Activated CD8-positive, alpha-beta T cell treated with anti-CD3 and anti-CD28 coated beads, Interleukin-2, amount 10 ng/mL, durations not matched to agents 7 days and 5 days (primary cell): ENCODE measurements at regions not wholly inside any gene's neighbourhood (a gene's known extent, or its start where the extent isn't known, plus 50 kb on each side); places are given as distances from the start of the nearest gene placed in this dataset.
"Not testable (repeated sequence)": the region's sequence is repeated elsewhere in the genome, so short reads cannot be mapped to it uniquely, and the experiment has no call there.

Experiments
- ATAC-seq: fragments of 150-1000 bp; cut with Tn5 transposase; one replicate; pipeline ENCODE4 v1.10.0; 2021; ENCODE audit warnings: moderate library complexity
- CTCF ChIA-PET: fragments of 350-600 bp; sonication (Branson Sonifier 250); formaldehyde crosslinking; loops from one replicate; lab custom pipeline; 2021; ENCODE audit warnings: antibody characterized with exemption; lab: Charles Lee
- POLR2A ChIA-PET: fragments of 350-600 bp; sonication (Branson Sonifier 250); formaldehyde crosslinking; loops from one replicate; lab custom pipeline; 2021; ENCODE audit warnings: antibody characterized with exemption; lab: Charles Lee
- DNase-seq: peaks from one replicate; pipeline ENCODE4 v3.0.0-alpha.2; 2020
- H3K27ac Mint-ChIP-seq: one replicate; pipeline ENCODE4 v1.8.0; 2021; ENCODE audit warnings: mild to moderate bottlenecking, mixed read lengths
- H3K27me3 Mint-ChIP-seq: one replicate; pipeline ENCODE4 v1.8.0; 2021; ENCODE audit warnings: low read depth, mixed read lengths
- H3K36me3 Mint-ChIP-seq: one replicate; pipeline ENCODE4 v1.8.0; 2021; ENCODE audit warnings: low read depth, mixed read lengths
- H3K4me1 Mint-ChIP-seq: one replicate; pipeline ENCODE4 v1.8.0; 2021; ENCODE audit warnings: low read depth, mixed read lengths
- H3K4me3 Mint-ChIP-seq: one replicate; pipeline ENCODE4 v1.8.0; 2021; ENCODE audit warnings: mild to moderate bottlenecking, mixed read lengths
- H3K9me3 Mint-ChIP-seq: one replicate; pipeline ENCODE4 v1.8.0; 2022; ENCODE audit warnings: mixed read lengths; ENCODE audit not compliant: insufficient read depth

GRCh38 chr7:115631782-115632181 lies 398.8 kb downstream of the TFEC start:
- ATAC-seq (no peak), DNase-seq (no peak)
- no peaks in the 10 kb centered on the region for H3K4me1 Mint-ChIP-seq
- H3K27ac Mint-ChIP-seq, result no peak overlapping the region
- ChIA-PET CTCF (no interaction called here), POLR2A (no interaction called here)
- no peaks in the 10 kb centered on the region for H3K9me3 Mint-ChIP-seq
- H3K36me3 Mint-ChIP-seq, result no peaks in the 10 kb centered on the region
- no peak overlapping the region for H3K4me3 Mint-ChIP-seq
- no peaks in the 10 kb centered on the region for H3K27me3 Mint-ChIP-seq

- no peak for ATAC-seq
- ChIA-PET POLR2A (no interaction called here), CTCF (no interaction called here)
- no peak overlapping the region for H3K4me3 Mint-ChIP-seq
- no peaks in the 10 kb centered on the region for H3K27me3 Mint-ChIP-seq
- H3K27ac Mint-ChIP-seq, result no peak overlapping the region
- no peaks in the 10 kb centered on the region for H3K4me1 Mint-ChIP-seq
- DNase-seq, result no peak
- H3K9me3 Mint-ChIP-seq, result no peaks in the 10 kb centered on the region
- no peaks in the 10 kb centered on the region for H3K36me3 Mint-ChIP-seq
Observed at GRCh38 chr7:115630049-115630448, 400.5 kb downstream of the TFEC start.

- H3K9me3 Mint-ChIP-seq, result no peaks in the 10 kb centered on the region
- POLR2A ChIA-PET, result no interaction called here
- H3K4me3 Mint-ChIP-seq, result no peak overlapping the region
- no peaks in the 10 kb centered on the region for H3K27me3 Mint-ChIP-seq
- DNase-seq, result no peak
- no peak for ATAC-seq
- no peaks in the 10 kb centered on the region for H3K4me1 Mint-ChIP-seq
- H3K36me3 Mint-ChIP-seq, result no peaks in the 10 kb centered on the region
- CTCF ChIA-PET, result no interaction called here
- H3K27ac Mint-ChIP-seq, result no peak overlapping the region
Observed at GRCh38 chr7:115618676-115619075, 411.9 kb downstream of the TFEC start.

- Mint-ChIP-seq H3K27me3 (no peaks in the 10 kb centered on the region), H3K36me3 (no peaks in the 10 kb centered on the region), H3K9me3 (no peaks in the 10 kb centered on the region), H3K4me3 (no peak overlapping the region), H3K4me1 (no peaks in the 10 kb centered on the region), H3K27ac (no peak overlapping the region)
- no peak for ATAC-seq
- no peak for DNase-seq
- ChIA-PET CTCF (no interaction called here), POLR2A (no interaction called here)
Observed at GRCh38 chr7:115613836-115614235, 416.7 kb downstream of the TFEC start.

- H3K4me1 Mint-ChIP-seq, result no peaks in the 10 kb centered on the region
- H3K27me3 Mint-ChIP-seq, result no peaks in the 10 kb centered on the region
- H3K36me3 Mint-ChIP-seq, result no peaks in the 10 kb centered on the region
- ATAC-seq (no peak), DNase-seq (no peak)
- ChIA-PET POLR2A (no interaction called here), CTCF (no interaction called here)
- no peak overlapping the region for H3K4me3 Mint-ChIP-seq
- no peak overlapping the region for H3K27ac Mint-ChIP-seq
- no peaks in the 10 kb centered on the region for H3K9me3 Mint-ChIP-seq
Observed at GRCh38 chr7:115603416-115603815, 427.1 kb downstream of the TFEC start.

- H3K36me3 Mint-ChIP-seq, result no peaks in the 10 kb centered on the region
- POLR2A ChIA-PET, result no interaction called here
- DNase-seq (no peak), ATAC-seq (no peak)
- H3K4me1 Mint-ChIP-seq, result no peaks in the 10 kb centered on the region
- peaks cover 8% of the 10 kb centered on the region for H3K9me3 Mint-ChIP-seq
- CTCF ChIA-PET, result no interaction called here
- no peaks in the 10 kb centered on the region for H3K27me3 Mint-ChIP-seq
- no peak overlapping the region for H3K4me3 Mint-ChIP-seq
- H3K27ac Mint-ChIP-seq, result no peak overlapping the region
Observed at GRCh38 chr7:115600207-115600606, 430.4 kb downstream of the TFEC start.

- H3K9me3 Mint-ChIP-seq, H3K36me3 Mint-ChIP-seq, H3K27ac Mint-ChIP-seq, CTCF ChIA-PET, H3K27me3 Mint-ChIP-seq, H3K4me1 Mint-ChIP-seq, H3K4me3 Mint-ChIP-seq, DNase-seq, ATAC-seq, POLR2A ChIA-PET: not testable (repeated sequence)
Observed at GRCh38 chr7:115599184-115599583, 431.4 kb downstream of the TFEC start.

GRCh38 chr7:115597220-115597619 lies 433.3 kb downstream of the TFEC start:
- ATAC-seq, DNase-seq, H3K36me3 Mint-ChIP-seq, H3K9me3 Mint-ChIP-seq, H3K27me3 Mint-ChIP-seq, POLR2A ChIA-PET, H3K27ac Mint-ChIP-seq, H3K4me3 Mint-ChIP-seq, H3K4me1 Mint-ChIP-seq, CTCF ChIA-PET: not testable (repeated sequence)

GRCh38 chr7:115593111-115593510 lies 437.5 kb downstream of the TFEC start:
- DNase-seq, result no peak
- Mint-ChIP-seq H3K9me3 (peaks cover 8% of the 10 kb centered on the region), H3K4me1 (no peaks in the 10 kb centered on the region), H3K36me3 (no peaks in the 10 kb centered on the region), H3K27me3 (no peaks in the 10 kb centered on the region), H3K27ac (no peak overlapping the region), H3K4me3 (no peak overlapping the region)
- CTCF ChIA-PET, result no interaction called here
- POLR2A ChIA-PET, result no interaction called here
- no peak for ATAC-seq

- Mint-ChIP-seq H3K36me3 (no peaks in the 10 kb centered on the region), H3K4me1 (no peaks in the 10 kb centered on the region), H3K27ac (no peak overlapping the region), H3K9me3 (no peaks in the 10 kb centered on the region), H3K4me3 (no peak overlapping the region), H3K27me3 (no peaks in the 10 kb centered on the region)
- POLR2A ChIA-PET, result no interaction called here
- CTCF ChIA-PET, result no interaction called here
- ATAC-seq (no peak), DNase-seq (no peak)
Observed at GRCh38 chr7:115585015-115585718, 445.4 kb downstream of the TFEC start.

GRCh38 chr7:115582956-115583355 lies 447.6 kb downstream of the TFEC start:
- H3K9me3 Mint-ChIP-seq, result no peaks in the 10 kb centered on the region
- H3K36me3 Mint-ChIP-seq, result no peaks in the 10 kb centered on the region
- ATAC-seq (no peak), DNase-seq (no peak)
- ChIA-PET CTCF (no interaction called here), POLR2A (no interaction called here)
- H3K4me1 Mint-ChIP-seq, result no peaks in the 10 kb centered on the region
- no peak overlapping the region for H3K4me3 Mint-ChIP-seq
- H3K27me3 Mint-ChIP-seq, result no peaks in the 10 kb centered on the region
- H3K27ac Mint-ChIP-seq, result no peak overlapping the region

- Mint-ChIP-seq H3K4me1 (no peaks in the 10 kb centered on the region), H3K9me3 (no peaks in the 10 kb centered on the region), H3K27ac (no peak overlapping the region), H3K27me3 (no peaks in the 10 kb centered on the region), H3K36me3 (no peaks in the 10 kb centered on the region), H3K4me3 (no peak overlapping the region)
- ChIA-PET CTCF (interaction anchor here (1.1 kb wide), 1 partner anchor 8 kb away, joined by 3 read pairs; no protein-coding TSS in a partner anchor), POLR2A (no interaction called here)
- DNase-seq, result no peak
- no peak for ATAC-seq
Observed at GRCh38 chr7:115578576-115578975, 452.0 kb downstream of the TFEC start.
